ENCODE measurements at regions not wholly inside any gene's neighbourhood (a gene's known extent, or its start where the extent isn't known, plus 50 kb on each side); places are given as distances from the start of the nearest gene placed in this dataset.
"Not testable (repeated sequence)": the region's sequence is repeated elsewhere in the genome, so short reads cannot be mapped to it uniquely, and the experiment has no call there.

GRCh38 chr16:85239239-85239638 lies 127.0 kb upstream of the CIBAR2 start:
- no peak for DNase-seq (ENCODE audit: low read depth)

- no peak for DNase-seq (ENCODE audit: low read depth)
These were observed 127.6 kb upstream of the CIBAR2 start for GRCh38 chr16:85239871-85240270.

- DNase-seq (ENCODE audit: low read depth): peak; percentile 29
These were observed 129.0 kb upstream of the CIBAR2 start for GRCh38 chr16:85240982-85241924.

GRCh38 chr16:85242140-85242539 lies 129.9 kb upstream of the CIBAR2 start:
- DNase-seq (ENCODE audit: low read depth): peak; percentile 33

- no peak for DNase-seq (ENCODE audit: low read depth)
These were observed 131.0 kb upstream of the CIBAR2 start for GRCh38 chr16:85243308-85243707.

- DNase-seq (ENCODE audit: low read depth): not testable (repeated sequence)
These were observed 132.2 kb upstream of the CIBAR2 start for GRCh38 chr16:85244452-85244851.

GRCh38 chr16:85245307-85246172 lies 133.3 kb upstream of the CIBAR2 start:
- peak; percentile 76 for DNase-seq (ENCODE audit: low read depth)

- DNase-seq (ENCODE audit: low read depth): no peak
These were observed 134.2 kb upstream of the CIBAR2 start for GRCh38 chr16:85246473-85246872.

- DNase-seq (ENCODE audit: low read depth): no peak
These were observed 134.7 kb upstream of the CIBAR2 start for GRCh38 chr16:85246973-85247372.

GRCh38 chr16:85248342-85248741 lies 136.1 kb upstream of the CIBAR2 start:
- no peak for DNase-seq (ENCODE audit: low read depth)

- DNase-seq (ENCODE audit: low read depth): no peak
These were observed 136.6 kb upstream of the CIBAR2 start for GRCh38 chr16:85248857-85249256.

GRCh38 chr16:85249418-85250146 lies 137.3 kb upstream of the CIBAR2 start:
- DNase-seq (ENCODE audit: low read depth): no peak

- no peak for DNase-seq (ENCODE audit: low read depth)
These were observed 137.8 kb upstream of the CIBAR2 start for GRCh38 chr16:85250147-85250463.

GRCh38 chr16:85250609-85251223 lies 138.4 kb upstream of the CIBAR2 start:
- DNase-seq (ENCODE audit: low read depth): no peak

- no peak for DNase-seq (ENCODE audit: low read depth)
These were observed 139.0 kb upstream of the CIBAR2 start for GRCh38 chr16:85251225-85251760.

- no peak for DNase-seq (ENCODE audit: low read depth)
These were observed 139.7 kb upstream of the CIBAR2 start for GRCh38 chr16:85252014-85252413.

GRCh38 chr16:85252461-85252860 lies 140.2 kb upstream of the CIBAR2 start:
- DNase-seq (ENCODE audit: low read depth): no peak

- peak; percentile 50 for DNase-seq (ENCODE audit: low read depth)
These were observed 141.0 kb upstream of the CIBAR2 start for GRCh38 chr16:85253084-85253941.

- no peak for DNase-seq (ENCODE audit: low read depth)
These were observed 141.8 kb upstream of the CIBAR2 start for GRCh38 chr16:85254051-85254450.

GRCh38 chr16:85254921-85255320 lies 142.6 kb upstream of the CIBAR2 start:
- DNase-seq (ENCODE audit: low read depth): no peak

- DNase-seq (ENCODE audit: low read depth): no peak
These were observed 143.5 kb upstream of the CIBAR2 start for GRCh38 chr16:85255777-85256176.

Measured in ELR (cell line).